Activated CD4-positive, alpha-beta memory T cell treated with anti-CD3 and anti-CD28 coated beads, Interleukin-2, amount 10 ng/mL, durations not matched to agents 7 days and 5 days (primary cell): ENCODE measurements at regions not wholly inside any gene's neighbourhood (a gene's known extent, or its start where the extent isn't known, plus 50 kb on each side); places are given as distances from the start of the nearest gene placed in this dataset.
A peak's percentile ranks its signal among the peaks of the same experiment; 100 is the strongest.
"Not testable (repeated sequence)": the region's sequence is repeated elsewhere in the genome, so short reads cannot be mapped to it uniquely, and the experiment has no call there.

Experiments
- CTCF ChIA-PET: fragments of 350-600 bp; sonication (Branson Sonifier 250); formaldehyde crosslinking; loops from one replicate; lab custom pipeline; 2021; ENCODE audit warnings: antibody characterized with exemption, inconsistent platforms; lab: Charles Lee
- POLR2A ChIA-PET: fragments of 350-600 bp; sonication (Branson Sonifier 250); formaldehyde crosslinking; loops from one replicate; lab custom pipeline; 2021; ENCODE audit warnings: antibody characterized with exemption; lab: Charles Lee
- DNase-seq: peaks from one replicate; pipeline ENCODE4 v3.0.0-alpha.2; 2020
- H3K27ac Mint-ChIP-seq: one replicate; pipeline ENCODE4 v1.8.0; 2021; ENCODE audit warnings: mild to moderate bottlenecking, mixed read lengths
- H3K27me3 Mint-ChIP-seq: one replicate; pipeline ENCODE4 v1.8.0; 2021; ENCODE audit warnings: mixed read lengths
- H3K36me3 Mint-ChIP-seq: one replicate; pipeline ENCODE4 v1.8.0; 2021; ENCODE audit warnings: low read depth, mixed read lengths
- H3K4me1 Mint-ChIP-seq: one replicate; pipeline ENCODE4 v1.8.0; 2021; ENCODE audit warnings: mixed read lengths
- H3K4me3 Mint-ChIP-seq: one replicate; pipeline ENCODE4 v1.8.0; 2021; ENCODE audit warnings: mild to moderate bottlenecking, mixed read lengths
- H3K9me3 Mint-ChIP-seq: one replicate; pipeline ENCODE4 v1.8.0; 2021; ENCODE audit warnings: mixed read lengths

GRCh38 chr3:75397486-75397885 is 266.6 kb upstream of the FRG2C start:
- POLR2A ChIA-PET, result not testable (repeated sequence)

GRCh38 chr3:75422101-75422945 is 241.8 kb upstream of the FRG2C start:
- CTCF ChIA-PET, result interaction anchor here (1.2 to 2.3 kb wide), 2 partner anchors 84 to 230 kb away, joined by 3 to 7 read pairs; no protein-coding TSS in a partner anchor
- H3K27me3 Mint-ChIP-seq, H3K36me3 Mint-ChIP-seq, H3K4me1 Mint-ChIP-seq, POLR2A ChIA-PET, H3K27ac Mint-ChIP-seq, H3K4me3 Mint-ChIP-seq, H3K9me3 Mint-ChIP-seq: not testable (repeated sequence)
- DNase-seq, result peak; percentile 57

More at GRCh38 chr3:75397486-75397885, 266.6 kb upstream of the FRG2C start:
- H3K4me3 Mint-ChIP-seq, H3K36me3 Mint-ChIP-seq, CTCF ChIA-PET, H3K27me3 Mint-ChIP-seq, H3K4me1 Mint-ChIP-seq, DNase-seq, H3K27ac Mint-ChIP-seq, H3K9me3 Mint-ChIP-seq: not testable (repeated sequence)

- H3K4me1 Mint-ChIP-seq, result peaks cover 14% of the 10 kb centered on the region
- POLR2A ChIA-PET, DNase-seq, H3K27ac Mint-ChIP-seq, H3K9me3 Mint-ChIP-seq, CTCF ChIA-PET, H3K4me3 Mint-ChIP-seq, H3K36me3 Mint-ChIP-seq, H3K27me3 Mint-ChIP-seq: not testable (repeated sequence)
Measured at GRCh38 chr3:75425379-75425778, 238.7 kb upstream of the FRG2C start.

DNA sequence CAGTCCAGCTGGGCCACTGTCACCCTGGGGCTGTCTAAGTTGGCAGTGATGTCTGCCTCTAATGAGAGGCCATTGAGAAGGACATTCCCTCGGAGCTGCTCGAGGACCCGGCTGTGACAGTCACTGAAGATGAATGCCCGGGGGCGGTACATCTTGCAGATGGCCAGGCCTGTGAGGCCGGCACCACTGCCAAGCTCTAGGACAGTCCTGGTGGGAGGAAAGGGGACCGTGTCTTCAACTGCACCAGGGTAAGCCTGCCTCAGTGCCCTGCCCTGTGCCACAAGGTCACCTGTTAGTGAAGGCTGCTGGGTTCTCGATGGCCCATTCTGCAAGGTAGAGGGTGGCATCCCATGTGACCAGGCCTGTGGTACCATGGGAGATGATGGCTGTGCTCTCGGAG is 236.6 kb upstream of the FRG2C start:
- DNase-seq, H3K4me3 Mint-ChIP-seq, H3K27ac Mint-ChIP-seq, H3K36me3 Mint-ChIP-seq, POLR2A ChIA-PET, H3K27me3 Mint-ChIP-seq, H3K9me3 Mint-ChIP-seq, CTCF ChIA-PET: not testable (repeated sequence)
- H3K4me1 Mint-ChIP-seq, result peaks cover 11% of the 10 kb centered on the region

- H3K27ac Mint-ChIP-seq, H3K36me3 Mint-ChIP-seq, POLR2A ChIA-PET, CTCF ChIA-PET, H3K4me1 Mint-ChIP-seq, H3K27me3 Mint-ChIP-seq, H3K9me3 Mint-ChIP-seq, DNase-seq, H3K4me3 Mint-ChIP-seq: not testable (repeated sequence)
Measured at GRCh38 chr3:75427906-75428305, 236.2 kb upstream of the FRG2C start.

DNA sequence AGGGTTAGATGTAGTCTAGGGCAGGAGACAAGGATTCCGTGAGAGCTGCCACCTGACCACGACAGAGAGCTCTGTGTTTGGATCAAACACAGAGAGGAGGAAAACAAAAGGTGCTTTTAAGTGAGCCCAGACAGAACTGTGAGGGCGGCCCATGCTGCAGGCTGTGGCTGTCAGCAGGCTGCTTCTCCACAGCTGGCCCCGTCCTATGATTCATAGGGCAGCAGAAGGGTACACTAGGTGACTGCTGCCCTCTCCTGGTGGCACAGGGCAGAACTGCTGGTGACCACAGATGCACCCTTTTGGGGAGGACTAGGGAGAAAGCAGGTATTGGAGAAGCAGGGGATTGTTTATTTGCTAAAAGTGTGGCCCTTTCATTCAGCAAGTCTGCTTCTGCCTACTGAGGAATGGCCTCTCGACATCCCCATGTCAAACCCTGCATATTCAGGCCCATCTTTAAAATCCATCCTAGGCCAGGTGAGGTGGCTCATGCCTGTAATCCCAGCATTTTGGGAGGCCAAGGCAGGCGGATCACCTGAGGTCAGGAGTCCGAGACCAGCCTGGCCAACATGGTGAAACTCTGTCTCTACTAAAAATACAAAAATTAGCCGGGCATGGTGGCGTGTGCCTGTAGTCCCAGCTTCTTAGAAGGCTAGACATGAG is 234.4 kb upstream of the FRG2C start:
- peaks cover 22% of the 10 kb centered on the region for H3K4me1 Mint-ChIP-seq
- peak overlapping the region; percentile 47 for H3K27ac Mint-ChIP-seq
- peak; percentile 78 for DNase-seq
- CTCF ChIA-PET, result interaction anchor here (0.9 to 2.0 kb wide), 4 partner anchors 136 to 238 kb away, joined by 3 to 13 read pairs (median 4); no protein-coding TSS in a partner anchor
- H3K27me3 Mint-ChIP-seq, H3K36me3 Mint-ChIP-seq, POLR2A ChIA-PET, H3K4me3 Mint-ChIP-seq, H3K9me3 Mint-ChIP-seq: not testable (repeated sequence)

GRCh38 chr3:75430406-75430805 is 233.7 kb upstream of the FRG2C start:
- H3K27me3 Mint-ChIP-seq, POLR2A ChIA-PET, H3K9me3 Mint-ChIP-seq, H3K36me3 Mint-ChIP-seq, DNase-seq, H3K4me3 Mint-ChIP-seq, H3K27ac Mint-ChIP-seq: not testable (repeated sequence)
- CTCF ChIA-PET, result interaction anchor here (2.0 kb wide), 1 partner anchor 238 kb away, joined by 13 read pairs; no protein-coding TSS in a partner anchor
- H3K4me1 Mint-ChIP-seq, result peaks cover 22% of the 10 kb centered on the region

DNA sequence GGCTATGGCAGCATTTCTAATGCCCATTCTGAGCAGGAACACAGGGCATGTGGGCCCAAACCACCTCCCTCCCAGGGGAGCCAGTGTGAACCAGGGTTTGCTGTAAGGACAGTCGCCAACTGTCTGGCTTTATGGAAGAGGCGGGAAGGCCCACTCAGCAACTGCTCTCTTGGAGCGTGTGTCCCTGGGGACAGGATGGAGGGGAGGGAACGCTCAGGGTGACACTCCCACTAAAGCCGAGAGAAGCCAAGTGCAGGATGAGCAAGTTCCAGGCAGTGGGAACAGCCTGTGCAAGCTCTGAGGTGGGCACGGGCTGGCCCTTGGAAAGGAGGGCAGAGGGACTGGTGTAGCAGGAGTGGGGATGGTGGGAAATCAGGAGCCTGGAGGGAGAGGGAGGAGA is 233.0 kb upstream of the FRG2C start:
- H3K36me3 Mint-ChIP-seq, POLR2A ChIA-PET, DNase-seq, H3K4me3 Mint-ChIP-seq, CTCF ChIA-PET, H3K9me3 Mint-ChIP-seq, H3K27ac Mint-ChIP-seq, H3K27me3 Mint-ChIP-seq: not testable (repeated sequence)
- H3K4me1 Mint-ChIP-seq, result peaks cover 24% of the 10 kb centered on the region

- H3K4me3 Mint-ChIP-seq, DNase-seq, CTCF ChIA-PET, H3K9me3 Mint-ChIP-seq, H3K36me3 Mint-ChIP-seq, H3K27ac Mint-ChIP-seq, POLR2A ChIA-PET, H3K27me3 Mint-ChIP-seq: not testable (repeated sequence)
- H3K4me1 Mint-ChIP-seq, result peaks cover 26% of the 10 kb centered on the region
Measured at GRCh38 chr3:75432466-75432865, 231.7 kb upstream of the FRG2C start.

DNA sequence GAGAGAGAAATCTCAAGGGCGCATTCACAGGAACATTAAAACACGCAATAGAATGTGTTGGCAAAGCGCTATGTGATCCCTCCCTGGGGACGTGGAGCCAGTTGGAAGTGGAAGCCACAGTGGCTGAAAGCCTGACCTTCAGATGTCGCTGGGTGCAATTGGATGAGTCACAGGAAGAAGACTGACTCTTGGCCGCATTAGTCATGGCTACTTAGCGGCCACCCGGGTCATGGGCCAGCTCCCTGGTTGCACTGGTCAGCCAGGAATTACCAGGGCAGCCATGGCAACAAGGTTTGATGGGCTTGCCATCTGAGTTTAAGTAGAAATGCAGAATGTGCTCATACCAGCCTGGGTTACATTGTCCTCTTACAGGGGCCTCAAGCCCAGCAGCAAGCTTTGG is 231.2 kb upstream of the FRG2C start:
- H3K9me3 Mint-ChIP-seq, H3K36me3 Mint-ChIP-seq, H3K27ac Mint-ChIP-seq, H3K27me3 Mint-ChIP-seq, DNase-seq, POLR2A ChIA-PET, CTCF ChIA-PET, H3K4me3 Mint-ChIP-seq: not testable (repeated sequence)
- peaks cover 26% of the 10 kb centered on the region for H3K4me1 Mint-ChIP-seq

- DNase-seq, H3K27ac Mint-ChIP-seq, H3K4me3 Mint-ChIP-seq, POLR2A ChIA-PET, CTCF ChIA-PET, H3K9me3 Mint-ChIP-seq, H3K36me3 Mint-ChIP-seq, H3K27me3 Mint-ChIP-seq: not testable (repeated sequence)
- peaks cover 26% of the 10 kb centered on the region for H3K4me1 Mint-ChIP-seq
Measured at GRCh38 chr3:75433295-75433694, 230.8 kb upstream of the FRG2C start.

GRCh38 chr3:75434276-75434912 is 229.7 kb upstream of the FRG2C start:
- Mint-ChIP-seq H3K4me3 (peak overlapping the region; percentile 96), H3K27ac (peak overlapping the region; percentile 74), H3K4me1 (peaks cover 19% of the 10 kb centered on the region)
- POLR2A ChIA-PET, H3K36me3 Mint-ChIP-seq, H3K9me3 Mint-ChIP-seq, DNase-seq, CTCF ChIA-PET, H3K27me3 Mint-ChIP-seq: not testable (repeated sequence)
